ENCODE measurements at regions not wholly inside any gene's neighbourhood (a gene's known extent, or its start where the extent isn't known, plus 50 kb on each side); places are given as distances from the start of the nearest gene placed in this dataset.

- TF ChIP-seq CTCF (conservative IDR thresholded peaks at IDR 0.05 in 1 of 2, IDR thresholded peaks at IDR 0.05 in 1 of 2; ENCODE audit: low read depth in 1 of 2, low read length in 2 of 2) (no peak), EZH2 (IDR thresholded peaks at IDR 0.05; ENCODE audit: low read length, missing control alignments) (no peak)
Observed at GRCh38 chr1:219459351-219460080, 153.4 kb downstream of the ZC3H11B start.
